Caco-2 (cell line): ENCODE measurements at regions not wholly inside any gene's neighbourhood (a gene's known extent, or its start where the extent isn't known, plus 50 kb on each side); places are given as distances from the start of the nearest gene placed in this dataset.

ENCODE experiments used
- BruUV-seq: library from RNA; stranded (reverse); fragments of 400-500 nt; replicated peaks from 2 replicates; lab custom pipeline; 2021; lab: Mats Ljungman, UMichigan
- CTCF ChIA-PET: fragments of 300-600 bp; sonication (Branson Sonifier 250); formaldehyde crosslinking; loops from one replicate; lab custom pipeline; 2022; ENCODE audit warnings: antibody characterized with exemption; lab: Charles Lee
- POLR2A ChIA-PET: fragments of 300-600 bp; sonication (Branson Sonifier 250); formaldehyde crosslinking; loops from one replicate; lab custom pipeline; 2022; ENCODE audit warnings: antibody characterized with exemption; lab: Charles Lee
- DNase-seq, 2 experiments: peaks; one replicate each; pipeline versions ENCODE4 v3.0.0 to v3.0.0-alpha.2; 2020 to 2022
- H3K27me3 ChIP-seq: replicated peaks from 2 replicates; pipeline ENCODE4 v1.6.0; 2011; ENCODE audit warnings: low read length; ENCODE audit not compliant: control insufficient read depth, insufficient read depth
- H3K36me3 ChIP-seq: 2 replicates; pipeline ENCODE4 v1.5.1; 2011; ENCODE audit warnings: low read length; ENCODE audit not compliant: control insufficient read depth, insufficient read depth
- H3K4me1 ChIP-seq: fragments of 250-450 bp; sonication (Bioruptor Pico); 2 replicates; pipeline ENCODE4 v1.5.1; 2020; ENCODE audit warnings: mild to moderate bottlenecking
- H3K4me3 ChIP-seq: 2 replicates; pipeline ENCODE4 v1.5.1; 2011; ENCODE audit warnings: low read depth, mild to moderate bottlenecking, control low read depth, low read length
- H3K9me3 ChIP-seq: fragments of 250-450 bp; sonication (Bioruptor Pico); 2 replicates; pipeline ENCODE4 v1.5.1; 2020; ENCODE audit warnings: mild to moderate bottlenecking, moderate library complexity
- H3K27ac Mint-ChIP-seq: one replicate; pipeline ENCODE4 v1.8.0; 2022; ENCODE audit warnings: mixed read lengths; ENCODE audit not compliant: unreplicated experiment
- H3K27me3 Mint-ChIP-seq: one replicate; pipeline ENCODE4 v1.8.0; 2022; ENCODE audit warnings: mixed read lengths; ENCODE audit not compliant: insufficient read depth, unreplicated experiment
- H3K36me3 Mint-ChIP-seq: one replicate; pipeline ENCODE4 v1.8.0; 2022; ENCODE audit warnings: mild to moderate bottlenecking, mixed read lengths; ENCODE audit not compliant: insufficient read depth, unreplicated experiment
- H3K4me1 Mint-ChIP-seq: one replicate; pipeline ENCODE4 v1.8.0; 2022; ENCODE audit warnings: low read depth, mixed read lengths; ENCODE audit not compliant: unreplicated experiment
- H3K4me3 Mint-ChIP-seq: one replicate; pipeline ENCODE4 v1.8.0; 2022; ENCODE audit warnings: mild to moderate bottlenecking, moderate library complexity, mixed read lengths; ENCODE audit not compliant: unreplicated experiment
- H3K9me3 Mint-ChIP-seq: one replicate; pipeline ENCODE4 v1.8.0; 2022; ENCODE audit warnings: mixed read lengths; ENCODE audit not compliant: unreplicated experiment
- CTCF ChIP-seq, 2 experiments: fragments of 200-600 bp in 1 of 2; IDR thresholded peaks; 1 replicate in 1 of 2; 2 replicates in 1 of 2; pipeline versions ENCODE4 v1.5.1 to v1.8.0; 2011 to 2022; ENCODE audit warnings: antibody characterized with exemption in 1 of 2, control low read depth in 1 of 2, inconsistent platforms in 1 of 2, low read depth in 1 of 2, low read length in 1 of 2, mild to moderate bottlenecking in 1 of 2, moderate library complexity in 1 of 2; ENCODE audit not compliant: insufficient read depth in 1 of 2, severe bottlenecking in 1 of 2, unreplicated experiment in 1 of 2
- intact Hi-C: fragments of 100-400 bp; cut with micrococcal nuclease; formaldehyde crosslinking; loops from one replicate; pipeline ENCODE4 v1.10.0; 2022; ENCODE audit not compliant: unreplicated experiment

GRCh38 chr2:74079522-74080341 is 68.0 kb downstream of the BOLA3 start:
- no peak for DNase-seq
- no peak for TF ChIP-seq CTCF (IDR thresholded peaks at IDR 0.05; ENCODE audit: insufficient read depth in 1 of 2, low read depth in 1 of 2, low read length in 1 of 2, severe bottlenecking in 1 of 2, unreplicated experiment in 1 of 2)
- no peaks in the 10 kb centered on the region; the same call in 1 of the 2 replicates for H3K36me3 ChIP-seq
- Mint-ChIP-seq H3K4me3 (no peak overlapping the region), H3K27me3 (no peaks in the 10 kb centered on the region), H3K9me3 (no peaks in the 10 kb centered on the region), H3K4me1 (no peaks in the 10 kb centered on the region), H3K36me3 (peaks cover 46% of the 10 kb centered on the region), H3K27ac (no peak overlapping the region)
- no peaks in the 10 kb centered on the region for H3K4me1 ChIP-seq
- CTCF ChIA-PET: no interaction called here
- H3K4me3 ChIP-seq: no peak overlapping the region
- POLR2A ChIA-PET: no interaction called here
- intact Hi-C loops: no loop called here
- no TSS peak for BruUV-seq
- H3K9me3 ChIP-seq: no peaks in the 10 kb centered on the region
- no peaks in the 10 kb centered on the region for H3K27me3 ChIP-seq

GRCh38 chr2:74080346-74080745 is 67.4 kb downstream of the BOLA3 start:
- no peaks in the 10 kb centered on the region for H3K4me1 Mint-ChIP-seq
- no peak overlapping the region for H3K4me3 Mint-ChIP-seq
- H3K36me3 Mint-ChIP-seq: peaks cover 47% of the 10 kb centered on the region
- H3K27me3 ChIP-seq: no peaks in the 10 kb centered on the region
- H3K9me3 ChIP-seq: no peaks in the 10 kb centered on the region
- no peaks in the 10 kb centered on the region for H3K27me3 Mint-ChIP-seq
- H3K4me1 ChIP-seq: no peaks in the 10 kb centered on the region
- POLR2A ChIA-PET: no interaction called here
- BruUV-seq: no TSS peak
- H3K36me3 ChIP-seq: no peaks in the 10 kb centered on the region; the same call in 1 of the 2 replicates
- H3K9me3 Mint-ChIP-seq: no peaks in the 10 kb centered on the region
- CTCF ChIA-PET: interaction anchor here (0.6 kb wide), 2 partner anchors 129 to 607 kb away, joined by 3 to 4 read pairs; no protein-coding TSS in a partner anchor
- no peak for DNase-seq
- H3K27ac Mint-ChIP-seq: no peak overlapping the region
- TF ChIP-seq CTCF (IDR thresholded peaks at IDR 0.05; ENCODE audit: insufficient read depth in 1 of 2, low read depth in 1 of 2, low read length in 1 of 2, severe bottlenecking in 1 of 2, unreplicated experiment in 1 of 2): peak in 1 of 2 experiments; percentile 31
- no peak overlapping the region for H3K4me3 ChIP-seq
- intact Hi-C loops: no loop called here

GRCh38 chr2:74081030-74081762 is 66.5 kb downstream of the BOLA3 start:
- Mint-ChIP-seq H3K27ac (no peak overlapping the region), H3K27me3 (no peaks in the 10 kb centered on the region), H3K36me3 (peaks cover 47% of the 10 kb centered on the region), H3K9me3 (no peaks in the 10 kb centered on the region), H3K4me3 (no peak overlapping the region), H3K4me1 (no peaks in the 10 kb centered on the region)
- H3K4me1 ChIP-seq: no peaks in the 10 kb centered on the region
- no peaks in the 10 kb centered on the region; the same call in 1 of the 2 replicates for H3K36me3 ChIP-seq
- no peaks in the 10 kb centered on the region for H3K9me3 ChIP-seq
- ChIA-PET CTCF (interaction anchor here (0.6 kb wide), 2 partner anchors 130 to 608 kb away, joined by 3 to 4 read pairs; no protein-coding TSS in a partner anchor), POLR2A (no interaction called here)
- no peak for DNase-seq
- intact Hi-C loops: no loop called here
- BruUV-seq: no TSS peak
- no peak for TF ChIP-seq CTCF (IDR thresholded peaks at IDR 0.05; ENCODE audit: insufficient read depth in 1 of 2, low read depth in 1 of 2, low read length in 1 of 2, severe bottlenecking in 1 of 2, unreplicated experiment in 1 of 2)
- no peak overlapping the region for H3K4me3 ChIP-seq
- H3K27me3 ChIP-seq: no peaks in the 10 kb centered on the region
